HL-60 (cell line): ENCODE measurements at regions not wholly inside any gene's neighbourhood (a gene's known extent, or its start where the extent isn't known, plus 50 kb on each side); places are given as distances from the start of the nearest gene placed in this dataset.

Experiments used
- GABPA ChIP-seq: IDR thresholded peaks from 2 replicates; pipeline ENCODE4 v1.6.1; 2012; ENCODE audit warnings: low read depth
- POLR2AphosphoS5 ChIP-seq: IDR thresholded peaks from 2 replicates; pipeline ENCODE4 v1.6.1; 2012; ENCODE audit warnings: low read depth
- SPI1 ChIP-seq: IDR thresholded peaks from 2 replicates; pipeline ENCODE4 v1.6.1; 2012; ENCODE audit warnings: low read depth, mild to moderate bottlenecking, borderline replicate concordance
- TF ChIP-seq, protein P1 (sequence below): IDR thresholded peaks from one replicate; pipeline ENCODE4 v1.5.1; 2011; ENCODE audit warnings: low read length, control low read depth, inconsistent platforms; ENCODE audit not compliant: insufficient read depth
- TF ChIP-seq, protein P2 (sequence below): IDR thresholded peaks from 2 replicates; pipeline ENCODE4 v1.6.1; 2012; ENCODE audit warnings: low read depth; ENCODE audit not compliant: insufficient replicate concordance

DNA sequence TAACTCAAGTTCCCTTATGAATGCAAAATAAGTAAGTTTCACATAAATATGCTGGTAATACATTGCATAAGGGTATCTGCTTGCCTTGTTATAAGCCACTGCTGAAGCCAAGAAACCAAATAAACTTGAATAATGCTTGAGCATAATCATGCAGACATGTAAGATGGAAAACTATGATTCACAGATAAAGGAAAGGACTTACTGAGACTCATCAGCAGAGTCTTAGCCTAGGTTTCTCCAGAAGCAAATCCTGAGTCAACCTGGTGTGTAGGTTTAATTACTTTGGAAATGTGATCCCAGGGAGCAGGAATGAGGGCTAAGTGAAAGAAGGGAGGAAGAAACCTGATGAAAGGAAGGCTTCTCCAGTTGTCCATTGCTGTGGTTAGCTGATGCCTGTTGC, 107.7 kb upstream of the BTG1 start:
- TF ChIP-seq, protein P1, sequence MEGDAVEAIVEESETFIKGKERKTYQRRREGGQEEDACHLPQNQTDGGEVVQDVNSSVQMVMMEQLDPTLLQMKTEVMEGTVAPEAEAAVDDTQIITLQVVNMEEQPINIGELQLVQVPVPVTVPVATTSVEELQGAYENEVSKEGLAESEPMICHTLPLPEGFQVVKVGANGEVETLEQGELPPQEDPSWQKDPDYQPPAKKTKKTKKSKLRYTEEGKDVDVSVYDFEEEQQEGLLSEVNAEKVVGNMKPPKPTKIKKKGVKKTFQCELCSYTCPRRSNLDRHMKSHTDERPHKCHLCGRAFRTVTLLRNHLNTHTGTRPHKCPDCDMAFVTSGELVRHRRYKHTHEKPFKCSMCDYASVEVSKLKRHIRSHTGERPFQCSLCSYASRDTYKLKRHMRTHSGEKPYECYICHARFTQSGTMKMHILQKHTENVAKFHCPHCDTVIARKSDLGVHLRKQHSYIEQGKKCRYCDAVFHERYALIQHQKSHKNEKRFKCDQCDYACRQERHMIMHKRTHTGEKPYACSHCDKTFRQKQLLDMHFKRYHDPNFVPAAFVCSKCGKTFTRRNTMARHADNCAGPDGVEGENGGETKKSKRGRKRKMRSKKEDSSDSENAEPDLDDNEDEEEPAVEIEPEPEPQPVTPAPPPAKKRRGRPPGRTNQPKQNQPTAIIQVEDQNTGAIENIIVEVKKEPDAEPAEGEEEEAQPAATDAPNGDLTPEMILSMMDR, result no peak
- TF ChIP-seq SPI1 (no peak), POLR2AphosphoS5 (no peak), GABPA (no peak)
- TF ChIP-seq, protein P2, sequence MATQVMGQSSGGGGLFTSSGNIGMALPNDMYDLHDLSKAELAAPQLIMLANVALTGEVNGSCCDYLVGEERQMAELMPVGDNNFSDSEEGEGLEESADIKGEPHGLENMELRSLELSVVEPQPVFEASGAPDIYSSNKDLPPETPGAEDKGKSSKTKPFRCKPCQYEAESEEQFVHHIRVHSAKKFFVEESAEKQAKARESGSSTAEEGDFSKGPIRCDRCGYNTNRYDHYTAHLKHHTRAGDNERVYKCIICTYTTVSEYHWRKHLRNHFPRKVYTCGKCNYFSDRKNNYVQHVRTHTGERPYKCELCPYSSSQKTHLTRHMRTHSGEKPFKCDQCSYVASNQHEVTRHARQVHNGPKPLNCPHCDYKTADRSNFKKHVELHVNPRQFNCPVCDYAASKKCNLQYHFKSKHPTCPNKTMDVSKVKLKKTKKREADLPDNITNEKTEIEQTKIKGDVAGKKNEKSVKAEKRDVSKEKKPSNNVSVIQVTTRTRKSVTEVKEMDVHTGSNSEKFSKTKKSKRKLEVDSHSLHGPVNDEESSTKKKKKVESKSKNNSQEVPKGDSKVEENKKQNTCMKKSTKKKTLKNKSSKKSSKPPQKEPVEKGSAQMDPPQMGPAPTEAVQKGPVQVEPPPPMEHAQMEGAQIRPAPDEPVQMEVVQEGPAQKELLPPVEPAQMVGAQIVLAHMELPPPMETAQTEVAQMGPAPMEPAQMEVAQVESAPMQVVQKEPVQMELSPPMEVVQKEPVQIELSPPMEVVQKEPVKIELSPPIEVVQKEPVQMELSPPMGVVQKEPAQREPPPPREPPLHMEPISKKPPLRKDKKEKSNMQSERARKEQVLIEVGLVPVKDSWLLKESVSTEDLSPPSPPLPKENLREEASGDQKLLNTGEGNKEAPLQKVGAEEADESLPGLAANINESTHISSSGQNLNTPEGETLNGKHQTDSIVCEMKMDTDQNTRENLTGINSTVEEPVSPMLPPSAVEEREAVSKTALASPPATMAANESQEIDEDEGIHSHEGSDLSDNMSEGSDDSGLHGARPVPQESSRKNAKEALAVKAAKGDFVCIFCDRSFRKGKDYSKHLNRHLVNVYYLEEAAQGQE, result no peak
